Smooth muscle cell (in vitro differentiated cells): ENCODE measurements at regions not wholly inside any gene's neighbourhood (a gene's known extent, or its start where the extent isn't known, plus 50 kb on each side); places are given as distances from the start of the nearest gene placed in this dataset.

Experiments
- DNase-seq: peaks from one replicate; lab custom pipeline; 2025; ENCODE audit not compliant: unreplicated experiment; lab: John Stamatoyannopoulos, UW
- H2AFZ ChIP-seq: fragments of 200-600 bp; sonication (generic); 2 replicates; pipeline ENCODE4 v1.6.0; 2016; ENCODE audit warnings: antibody characterized with exemption, low read depth, mild to moderate bottlenecking
- H3F3A ChIP-seq: fragments of 200-600 bp; sonication (generic); 2 replicates; pipeline ENCODE4 v1.6.0; 2017; ENCODE audit warnings: antibody characterized with exemption, low read depth
- H3K27ac ChIP-seq: fragments of 200-600 bp; sonication (generic); 2 replicates; pipeline ENCODE4 v1.5.1; 2016; ENCODE audit warnings: low read depth, mild to moderate bottlenecking
- H3K27me3 ChIP-seq: fragments of 200-600 bp; sonication (generic); 2 replicates; pipeline ENCODE4 v1.6.1; 2016; ENCODE audit warnings: low read depth, mild to moderate bottlenecking
- H3K36me3 ChIP-seq: fragments of 200-600 bp; sonication (generic); 2 replicates; pipeline ENCODE4 v1.5.1; 2016; ENCODE audit warnings: low read depth
- H3K4me1 ChIP-seq: fragments of 200-600 bp; sonication (generic); 2 replicates; pipeline ENCODE4 v1.5.1; 2016; ENCODE audit warnings: low read depth
- H3K4me2 ChIP-seq: fragments of 200-600 bp; sonication (generic); 2 replicates; pipeline ENCODE4 v1.6.0; 2016; ENCODE audit warnings: mild to moderate bottlenecking
- H3K4me3 ChIP-seq: fragments of 200-600 bp; sonication (generic); 2 replicates; pipeline ENCODE4 v1.5.1; 2016; ENCODE audit warnings: mild to moderate bottlenecking
- H3K79me2 ChIP-seq: fragments of 200-600 bp; sonication (generic); 2 replicates; pipeline ENCODE4 v1.6.0; 2016; ENCODE audit warnings: low read depth, mild to moderate bottlenecking
- H3K9ac ChIP-seq: fragments of 200-600 bp; sonication (generic); 2 replicates; pipeline ENCODE4 v1.6.0; 2016; ENCODE audit warnings: low read depth
- H3K9me3 ChIP-seq: fragments of 200-600 bp; sonication (generic); replicated peaks from 2 replicates; pipeline ENCODE4 v1.5.1; 2016; ENCODE audit warnings: low read depth
- H4K20me1 ChIP-seq: fragments of 200-600 bp; sonication (generic); 2 replicates; pipeline ENCODE4 v1.6.0; 2016; ENCODE audit warnings: low read depth
- CTCF ChIP-seq: fragments of 200-600 bp; sonication (generic); IDR thresholded peaks from 2 replicates; pipeline ENCODE4 v1.5.1; 2017; ENCODE audit warnings: borderline replicate concordance, mild to moderate bottlenecking, antibody characterized with exemption; ENCODE audit not compliant: insufficient read depth, poor library complexity, severe bottlenecking
- whole genome bisulfite sequencing: methylation state at CpG from one replicate; pipeline ENCODE4 v1.1.7; 2016; ENCODE audit warnings: low lambda C conversion rate; 5-methylcytosine and 5-hydroxymethylcytosine counted together

GRCh38 chr17:79411419-79411818 lies 199.4 kb downstream of the RBFOX3 start:
- Histone ChIP-seq H3K27ac (no peak overlapping the region), H3F3A (no peaks in the 10 kb centered on the region), H3K36me3 (no peaks in the 10 kb centered on the region), H3K4me1 (no peaks in the 10 kb centered on the region), H3K4me3 (no peak overlapping the region), H4K20me1 (no peaks in the 10 kb centered on the region), H3K27me3 (peaks cover 19% of the 10 kb centered on the region), H3K4me2 (no peak overlapping the region), H3K9me3 (no peaks in the 10 kb centered on the region), H2AFZ (no peak overlapping the region), H3K9ac (no peak overlapping the region), H3K79me2 (no peaks in the 10 kb centered on the region)
- TF ChIP-seq CTCF, result no peak
- no peak for DNase-seq
- WGBS, result 86% methylated on average over 8 of the region's 8 CpGs

GRCh38 chr17:79410681-79411080 lies 200.2 kb downstream of the RBFOX3 start:
- Histone ChIP-seq H3K79me2 (no peaks in the 10 kb centered on the region), H3K9me3 (no peaks in the 10 kb centered on the region), H3F3A (no peaks in the 10 kb centered on the region), H3K4me1 (no peaks in the 10 kb centered on the region), H2AFZ (no peak overlapping the region), H3K27me3 (peaks cover 27% of the 10 kb centered on the region), H3K27ac (no peak overlapping the region), H3K4me2 (no peak overlapping the region), H4K20me1 (no peaks in the 10 kb centered on the region), H3K4me3 (no peak overlapping the region), H3K9ac (no peak overlapping the region), H3K36me3 (no peaks in the 10 kb centered on the region)
- 84% methylated on average over 9 of the region's 9 CpGs for WGBS
- no peak for TF ChIP-seq CTCF
- DNase-seq, result no peak

GRCh38 chr17:79408251-79408650 lies 202.6 kb downstream of the RBFOX3 start:
- peaks cover 28% of the 10 kb centered on the region for H3K27me3 ChIP-seq
- TF ChIP-seq CTCF, result no peak
- WGBS, result 85% methylated on average over 11 of the region's 11 CpGs
- H3K4me2 ChIP-seq, result no peak overlapping the region
- H3K9me3 ChIP-seq, result no peaks in the 10 kb centered on the region
- no peaks in the 10 kb centered on the region for H4K20me1 ChIP-seq
- no peaks in the 10 kb centered on the region for H3K36me3 ChIP-seq
- H3K4me3 ChIP-seq, result no peak overlapping the region
- no peak overlapping the region for H3K9ac ChIP-seq
- no peaks in the 10 kb centered on the region for H3K4me1 ChIP-seq
- no peak overlapping the region for H2AFZ ChIP-seq
- no peaks in the 10 kb centered on the region for H3F3A ChIP-seq
- DNase-seq, result no peak
- no peaks in the 10 kb centered on the region for H3K79me2 ChIP-seq
- no peak overlapping the region for H3K27ac ChIP-seq

GRCh38 chr17:79407385-79407784 lies 203.5 kb downstream of the RBFOX3 start:
- no peaks in the 10 kb centered on the region for H3F3A ChIP-seq
- H3K4me1 ChIP-seq, result no peaks in the 10 kb centered on the region
- no peak for TF ChIP-seq CTCF
- H3K27ac ChIP-seq, result no peak overlapping the region
- H3K36me3 ChIP-seq, result no peaks in the 10 kb centered on the region
- no peaks in the 10 kb centered on the region for H3K9me3 ChIP-seq
- no peak overlapping the region for H3K4me3 ChIP-seq
- H3K79me2 ChIP-seq, result no peaks in the 10 kb centered on the region
- H4K20me1 ChIP-seq, result no peaks in the 10 kb centered on the region
- no peak overlapping the region for H3K4me2 ChIP-seq
- DNase-seq, result no peak
- peaks cover 32% of the 10 kb centered on the region for H3K27me3 ChIP-seq
- no peak overlapping the region for H3K9ac ChIP-seq
- no peak overlapping the region for H2AFZ ChIP-seq
- 84% methylated on average over 8 of the region's 8 CpGs for WGBS
